SH-SY5Y (cell line): ENCODE measurements at regions not wholly inside any gene's neighbourhood (a gene's known extent, or its start where the extent isn't known, plus 50 kb on each side); places are given as distances from the start of the nearest gene placed in this dataset.

Experiments used
- GATA2 ChIP-seq: IDR thresholded peaks from 2 replicates; pipeline ENCODE4 v1.6.1; 2011; ENCODE audit warnings: mild to moderate bottlenecking, low read depth, low read length
- GATA3 ChIP-seq: IDR thresholded peaks from 2 replicates; pipeline ENCODE4 v1.6.1; 2011; ENCODE audit warnings: low read depth, mild to moderate bottlenecking, low read length, moderate library complexity

GRCh38 chr1:38270849-38271633 lies 224.4 kb upstream of the POU3F1 start:
- no peak for TF ChIP-seq GATA2
- no peak for TF ChIP-seq GATA3
